Transverse colon (tissue), 4 donors: ENCODE measurements at regions not wholly inside any gene's neighbourhood (a gene's known extent, or its start where the extent isn't known, plus 50 kb on each side); places are given as distances from the start of the nearest gene placed in this dataset.

Source experiments
- EP300 ChIP-seq: sonication (generic); formaldehyde crosslinking; IDR thresholded peaks from one replicate; pipeline ENCODE4 v1.6.1; 2017; ENCODE audit warnings: antibody characterized with exemption, low read depth
- POLR2A ChIP-seq: fragments of 450-650 bp; IDR thresholded peaks from one replicate; pipeline ENCODE4 v1.6.1; 2016; ENCODE audit warnings: antibody characterized with exemption, mild to moderate bottlenecking, moderate library complexity
- POLR2AphosphoS5 ChIP-seq, 3 donors: sonication (generic); formaldehyde crosslinking; IDR thresholded peaks; one replicate each; pipeline ENCODE4 v1.6.1; 2016; ENCODE audit warnings: antibody characterized with exemption in 3 of 3
- TF ChIP-seq, protein P1 (sequence below), 5 experiments: fragments of 200-600 bp in 3 of 5; fragments of 450-650 bp in 2 of 5; sonication (generic) in 3 of 5; IDR thresholded peaks; 1 replicate in 2 of 5; 2 replicates in 3 of 5; pipeline ENCODE4 v1.5.1; 2016 to 2017; ENCODE audit warnings: antibody characterized with exemption in 5 of 5, inconsistent platforms in 3 of 5, mild to moderate bottlenecking in 2 of 5, moderate library complexity in 1 of 5

GRCh38 chr5:6943197-6944112 is 230.2 kb downstream of the TENT4A start:
- TF ChIP-seq EP300 (no peak), POLR2A (no peak), POLR2AphosphoS5 (IDR thresholded peaks at IDR 0.05) (no peak)
- TF ChIP-seq, protein P1, sequence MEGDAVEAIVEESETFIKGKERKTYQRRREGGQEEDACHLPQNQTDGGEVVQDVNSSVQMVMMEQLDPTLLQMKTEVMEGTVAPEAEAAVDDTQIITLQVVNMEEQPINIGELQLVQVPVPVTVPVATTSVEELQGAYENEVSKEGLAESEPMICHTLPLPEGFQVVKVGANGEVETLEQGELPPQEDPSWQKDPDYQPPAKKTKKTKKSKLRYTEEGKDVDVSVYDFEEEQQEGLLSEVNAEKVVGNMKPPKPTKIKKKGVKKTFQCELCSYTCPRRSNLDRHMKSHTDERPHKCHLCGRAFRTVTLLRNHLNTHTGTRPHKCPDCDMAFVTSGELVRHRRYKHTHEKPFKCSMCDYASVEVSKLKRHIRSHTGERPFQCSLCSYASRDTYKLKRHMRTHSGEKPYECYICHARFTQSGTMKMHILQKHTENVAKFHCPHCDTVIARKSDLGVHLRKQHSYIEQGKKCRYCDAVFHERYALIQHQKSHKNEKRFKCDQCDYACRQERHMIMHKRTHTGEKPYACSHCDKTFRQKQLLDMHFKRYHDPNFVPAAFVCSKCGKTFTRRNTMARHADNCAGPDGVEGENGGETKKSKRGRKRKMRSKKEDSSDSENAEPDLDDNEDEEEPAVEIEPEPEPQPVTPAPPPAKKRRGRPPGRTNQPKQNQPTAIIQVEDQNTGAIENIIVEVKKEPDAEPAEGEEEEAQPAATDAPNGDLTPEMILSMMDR (IDR thresholded peaks at IDR 0.05) = no peak
